ENCODE measurements at regions not wholly inside any gene's neighbourhood (a gene's known extent, or its start where the extent isn't known, plus 50 kb on each side); places are given as distances from the start of the nearest gene placed in this dataset.

DNA sequence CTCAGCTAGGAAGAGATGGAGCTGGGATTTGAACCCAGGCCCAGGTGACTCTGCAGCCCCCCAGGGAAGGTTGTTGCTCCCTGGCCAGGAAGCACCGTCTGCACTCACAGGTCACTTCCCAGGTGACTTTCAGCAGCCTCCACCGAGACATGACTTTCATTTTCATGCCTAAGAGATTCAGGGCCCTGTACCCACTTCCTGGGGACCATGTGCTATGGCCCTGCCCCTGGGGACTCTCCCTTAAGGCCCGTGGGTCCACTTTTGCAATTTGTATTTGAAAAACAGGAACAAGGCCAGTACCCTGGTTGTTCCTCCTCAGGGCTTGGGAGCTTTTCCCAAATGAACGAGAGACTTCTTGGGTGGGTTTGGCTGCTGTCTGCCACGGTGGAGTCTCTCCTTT is 191.0 kb downstream of the IRF8 start:
- no peaks in the 10 kb centered on the region for H3K9me1 ChIP-seq (ENCODE audit: control insufficient read depth, extremely low read depth, insufficient read depth, low read length)
- no peaks in the 10 kb centered on the region for H3K27me3 ChIP-seq (ENCODE audit: control insufficient read depth, extremely low read depth, insufficient read depth, low read length)
- DNase-seq (ENCODE audit: low read depth, low spot score) (no peak), FAIRE-seq (no peak)
- no peaks in the 10 kb centered on the region for H3K36me3 ChIP-seq (ENCODE audit: control insufficient read depth in 2 of 2, extremely low read depth in 1 of 2, insufficient read depth in 2 of 2, low read length in 2 of 2)
- no peaks in the 10 kb centered on the region for H3K4me1 ChIP-seq (ENCODE audit: control insufficient read depth, extremely low read depth, insufficient read depth, low read length)
- H4K20me1 ChIP-seq (ENCODE audit: control insufficient read depth, extremely low read depth, insufficient read depth, low read length) = no peaks in the 10 kb centered on the region
- H2AFZ ChIP-seq (ENCODE audit: control insufficient read depth, low read length) = no peak overlapping the region
- no peak overlapping the region for H3K27ac ChIP-seq (ENCODE audit: control insufficient read depth, insufficient read depth, low read length)
- no peaks in the 10 kb centered on the region for H3K79me2 ChIP-seq (ENCODE audit: control insufficient read depth, insufficient read depth, low read length)
- TF ChIP-seq, protein P1, sequence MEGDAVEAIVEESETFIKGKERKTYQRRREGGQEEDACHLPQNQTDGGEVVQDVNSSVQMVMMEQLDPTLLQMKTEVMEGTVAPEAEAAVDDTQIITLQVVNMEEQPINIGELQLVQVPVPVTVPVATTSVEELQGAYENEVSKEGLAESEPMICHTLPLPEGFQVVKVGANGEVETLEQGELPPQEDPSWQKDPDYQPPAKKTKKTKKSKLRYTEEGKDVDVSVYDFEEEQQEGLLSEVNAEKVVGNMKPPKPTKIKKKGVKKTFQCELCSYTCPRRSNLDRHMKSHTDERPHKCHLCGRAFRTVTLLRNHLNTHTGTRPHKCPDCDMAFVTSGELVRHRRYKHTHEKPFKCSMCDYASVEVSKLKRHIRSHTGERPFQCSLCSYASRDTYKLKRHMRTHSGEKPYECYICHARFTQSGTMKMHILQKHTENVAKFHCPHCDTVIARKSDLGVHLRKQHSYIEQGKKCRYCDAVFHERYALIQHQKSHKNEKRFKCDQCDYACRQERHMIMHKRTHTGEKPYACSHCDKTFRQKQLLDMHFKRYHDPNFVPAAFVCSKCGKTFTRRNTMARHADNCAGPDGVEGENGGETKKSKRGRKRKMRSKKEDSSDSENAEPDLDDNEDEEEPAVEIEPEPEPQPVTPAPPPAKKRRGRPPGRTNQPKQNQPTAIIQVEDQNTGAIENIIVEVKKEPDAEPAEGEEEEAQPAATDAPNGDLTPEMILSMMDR (optimal IDR thresholded peaks at IDR 0.05 in 1 of 3, IDR thresholded peaks at IDR 0.05 in 1 of 3, conservative IDR thresholded peaks at IDR 0.05 in 1 of 3; ENCODE audit: extremely low read depth in 1 of 3, insufficient read depth in 2 of 3, low read length in 3 of 3) = no peak
- no peak for TF ChIP-seq EZH2 (IDR thresholded peaks at IDR 0.05; ENCODE audit: low read length)
- no peak overlapping the region for H3K4me2 ChIP-seq (ENCODE audit: control insufficient read depth, extremely low read depth, insufficient read depth, low read depth, low read length)
- no peak overlapping the region for H3K4me3 ChIP-seq (ENCODE audit: control insufficient read depth in 2 of 3, extremely low read depth in 1 of 3, insufficient read depth in 2 of 3, low read depth in 1 of 3, low read length in 3 of 3)
- dilution Hi-C loops (cut with MboI; ENCODE audit: extremely low pct_ligation_motif_present, low sequenced_read_pairs) = no loop called here
- H3K9ac ChIP-seq (ENCODE audit: control insufficient read depth, extremely low read depth, insufficient read depth, low read length) = no peak overlapping the region
- no peaks in the 10 kb centered on the region for H3K9me3 ChIP-seq (ENCODE audit: control insufficient read depth, low read depth, low read length)

DNA sequence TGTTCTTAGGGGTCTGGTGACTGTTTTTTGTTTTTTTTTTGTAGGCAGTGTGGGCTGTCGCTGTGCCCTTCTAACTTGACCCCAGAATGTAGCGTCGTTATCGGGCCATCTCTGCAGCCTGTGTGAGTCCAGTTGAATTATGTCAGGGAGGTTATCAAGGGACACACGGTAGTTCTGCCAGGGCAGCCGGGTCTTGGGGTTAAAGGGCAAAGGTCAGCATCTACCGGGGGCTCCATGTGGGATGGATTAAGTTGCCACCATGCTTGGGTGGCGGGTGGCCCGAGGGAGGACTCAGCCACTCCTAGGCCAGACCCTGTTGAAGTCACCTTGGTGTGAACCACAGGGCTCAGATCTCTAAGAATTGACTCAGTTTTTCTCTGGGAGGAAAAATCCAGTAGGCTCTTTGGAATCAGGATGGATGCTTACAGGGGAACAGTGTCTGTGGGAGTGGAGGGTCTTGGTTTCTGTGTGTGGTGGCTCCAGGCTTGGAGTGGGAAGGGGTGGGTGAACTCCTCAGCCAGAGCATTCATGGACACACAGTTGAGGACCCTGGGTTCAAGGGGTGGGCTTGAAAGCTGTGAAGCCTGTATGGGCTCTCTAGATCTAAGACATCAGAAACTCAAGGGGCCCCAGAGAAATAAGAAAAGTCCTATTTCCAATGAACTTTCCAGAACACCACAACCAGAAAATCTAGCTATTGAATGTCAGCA is 191.7 kb downstream of the IRF8 start:
- no peak overlapping the region for H2AFZ ChIP-seq (ENCODE audit: control insufficient read depth, low read length)
- no peaks in the 10 kb centered on the region for H3K9me1 ChIP-seq (ENCODE audit: control insufficient read depth, extremely low read depth, insufficient read depth, low read length)
- TF ChIP-seq, protein P1 (optimal IDR thresholded peaks at IDR 0.05 in 1 of 3, IDR thresholded peaks at IDR 0.05 in 1 of 3, conservative IDR thresholded peaks at IDR 0.05 in 1 of 3; ENCODE audit: extremely low read depth in 1 of 3, insufficient read depth in 2 of 3, low read length in 3 of 3) = no peak
- TF ChIP-seq EZH2 (IDR thresholded peaks at IDR 0.05; ENCODE audit: low read length) = no peak
- H3K36me3 ChIP-seq (ENCODE audit: control insufficient read depth in 2 of 2, extremely low read depth in 1 of 2, insufficient read depth in 2 of 2, low read length in 2 of 2) = no peaks in the 10 kb centered on the region
- no peak overlapping the region for H3K9ac ChIP-seq (ENCODE audit: control insufficient read depth, extremely low read depth, insufficient read depth, low read length)
- no peaks in the 10 kb centered on the region for H3K79me2 ChIP-seq (ENCODE audit: control insufficient read depth, insufficient read depth, low read length)
- no peaks in the 10 kb centered on the region for H3K4me1 ChIP-seq (ENCODE audit: control insufficient read depth, extremely low read depth, insufficient read depth, low read length)
- no peaks in the 10 kb centered on the region for H3K9me3 ChIP-seq (ENCODE audit: control insufficient read depth, low read depth, low read length)
- FAIRE-seq = no peak
- dilution Hi-C loops (cut with MboI; ENCODE audit: extremely low pct_ligation_motif_present, low sequenced_read_pairs) = no loop called here
- H3K27me3 ChIP-seq (ENCODE audit: control insufficient read depth, extremely low read depth, insufficient read depth, low read length) = no peaks in the 10 kb centered on the region
- no peak overlapping the region for H3K4me3 ChIP-seq (ENCODE audit: control insufficient read depth in 2 of 3, extremely low read depth in 1 of 3, insufficient read depth in 2 of 3, low read depth in 1 of 3, low read length in 3 of 3)
- H3K27ac ChIP-seq (ENCODE audit: control insufficient read depth, insufficient read depth, low read length) = no peak overlapping the region
- H4K20me1 ChIP-seq (ENCODE audit: control insufficient read depth, extremely low read depth, insufficient read depth, low read length) = no peaks in the 10 kb centered on the region
- DNase-seq (ENCODE audit: low read depth, low spot score) = no peak
- H3K4me2 ChIP-seq (ENCODE audit: control insufficient read depth, extremely low read depth, insufficient read depth, low read depth, low read length) = no peak overlapping the region

All from keratinocyte (primary cell).